ENCODE measurements at regions not wholly inside any gene's neighbourhood (a gene's known extent, or its start where the extent isn't known, plus 50 kb on each side); places are given as distances from the start of the nearest gene placed in this dataset.

DNA sequence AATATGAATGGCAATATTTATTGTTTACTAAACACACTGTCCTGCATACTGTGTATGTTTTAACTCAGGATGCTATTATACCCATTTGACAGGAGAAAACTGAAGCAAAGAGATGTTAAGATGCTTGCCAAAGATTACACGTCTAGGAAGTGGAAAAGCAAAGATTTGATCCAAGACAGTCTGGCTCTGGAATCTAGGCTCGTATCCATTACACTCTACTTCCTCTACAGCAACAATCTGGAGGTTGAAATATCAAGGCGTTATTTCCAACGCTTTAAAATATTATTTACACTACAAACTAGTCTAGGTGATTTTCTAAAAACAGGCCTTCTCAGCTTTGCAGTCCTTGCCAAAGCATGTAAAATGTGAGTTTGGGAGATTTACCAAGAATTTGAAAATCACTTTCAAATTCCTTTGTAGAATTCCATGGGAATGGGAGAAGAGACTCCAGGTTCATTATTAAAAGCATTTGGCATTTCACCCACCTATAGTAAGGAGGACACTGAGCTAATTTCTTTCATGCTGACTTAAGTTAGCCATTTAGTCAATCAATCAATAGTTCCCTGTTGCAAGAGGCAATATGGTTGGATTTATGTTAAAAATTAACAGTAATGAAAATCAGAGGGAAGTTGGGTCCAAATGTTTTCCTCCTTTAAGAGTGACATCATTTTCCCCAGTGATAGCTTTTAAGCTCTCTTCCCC lies 356.3 kb upstream of the SMARCA2 start:
- Histone ChIP-seq H3K27me3 (ENCODE audit: control insufficient read depth, insufficient read depth, low read length) (no peaks in the 10 kb centered on the region), H3K4me3 (ENCODE audit: low read length) (no peak overlapping the region), H3K4me1 (ENCODE audit: control insufficient read depth, insufficient read depth, low read length) (no peaks in the 10 kb centered on the region), H3K9ac (ENCODE audit: low read depth, low read length) (no peak overlapping the region), H3K4me2 (ENCODE audit: low read length) (no peak overlapping the region), H3K36me3 (ENCODE audit: insufficient read depth, low read length) (no peaks in the 10 kb centered on the region), H3K9me3 (replicated peaks; ENCODE audit: low read length) (no peaks in the 10 kb centered on the region)

- Histone ChIP-seq H3K9ac (ENCODE audit: low read depth, low read length) (no peak overlapping the region), H3K4me1 (ENCODE audit: control insufficient read depth, insufficient read depth, low read length) (no peaks in the 10 kb centered on the region), H3K9me3 (replicated peaks; ENCODE audit: low read length) (no peaks in the 10 kb centered on the region), H3K36me3 (ENCODE audit: insufficient read depth, low read length) (no peaks in the 10 kb centered on the region), H3K4me2 (ENCODE audit: low read length) (no peak overlapping the region), H3K4me3 (ENCODE audit: low read length) (no peak overlapping the region), H3K27me3 (ENCODE audit: control insufficient read depth, insufficient read depth, low read length) (no peaks in the 10 kb centered on the region)
Observed at GRCh38 chr9:1659363-1659690, 355.8 kb upstream of the SMARCA2 start.

GRCh38 chr9:1668441-1668840 lies 346.7 kb upstream of the SMARCA2 start:
- no peaks in the 10 kb centered on the region for H3K36me3 ChIP-seq (ENCODE audit: insufficient read depth, low read length)
- H3K9ac ChIP-seq (ENCODE audit: low read depth, low read length) = no peak overlapping the region
- H3K27me3 ChIP-seq (ENCODE audit: control insufficient read depth, insufficient read depth, low read length) = no peaks in the 10 kb centered on the region
- no peak overlapping the region for H3K4me3 ChIP-seq (ENCODE audit: low read length)
- H3K4me1 ChIP-seq (ENCODE audit: control insufficient read depth, insufficient read depth, low read length) = no peaks in the 10 kb centered on the region
- no peaks in the 10 kb centered on the region for H3K9me3 ChIP-seq (replicated peaks; ENCODE audit: low read length)
- H3K4me2 ChIP-seq (ENCODE audit: low read length) = no peak overlapping the region

DNA sequence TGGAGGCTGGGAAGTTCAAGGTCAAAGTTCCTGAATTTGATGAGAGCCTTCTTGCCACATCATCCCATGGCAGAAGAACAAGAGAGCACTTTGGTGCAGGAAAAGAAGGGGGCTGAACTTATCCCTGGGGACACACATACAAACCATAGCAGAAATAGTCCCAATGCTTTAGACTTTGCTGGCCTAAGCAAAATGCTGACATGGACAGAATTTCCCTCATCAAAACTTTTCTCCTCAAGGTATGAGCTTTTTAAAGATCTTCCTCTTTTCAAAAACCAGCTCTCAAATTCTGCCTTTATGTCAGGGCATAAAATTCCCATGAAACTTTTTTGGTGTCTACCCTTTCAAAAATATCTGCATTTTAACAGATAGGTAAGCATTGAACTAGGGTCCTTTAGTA lies 341.8 kb upstream of the SMARCA2 start:
- Histone ChIP-seq H3K9ac (ENCODE audit: low read depth, low read length) (no peak overlapping the region), H3K36me3 (ENCODE audit: insufficient read depth, low read length) (no peaks in the 10 kb centered on the region), H3K27me3 (ENCODE audit: control insufficient read depth, insufficient read depth, low read length) (no peaks in the 10 kb centered on the region), H3K9me3 (replicated peaks; ENCODE audit: low read length) (no peaks in the 10 kb centered on the region), H3K4me2 (ENCODE audit: low read length) (no peak overlapping the region), H3K4me1 (ENCODE audit: control insufficient read depth, insufficient read depth, low read length) (no peaks in the 10 kb centered on the region), H3K4me3 (ENCODE audit: low read length) (no peak overlapping the region)

DNA sequence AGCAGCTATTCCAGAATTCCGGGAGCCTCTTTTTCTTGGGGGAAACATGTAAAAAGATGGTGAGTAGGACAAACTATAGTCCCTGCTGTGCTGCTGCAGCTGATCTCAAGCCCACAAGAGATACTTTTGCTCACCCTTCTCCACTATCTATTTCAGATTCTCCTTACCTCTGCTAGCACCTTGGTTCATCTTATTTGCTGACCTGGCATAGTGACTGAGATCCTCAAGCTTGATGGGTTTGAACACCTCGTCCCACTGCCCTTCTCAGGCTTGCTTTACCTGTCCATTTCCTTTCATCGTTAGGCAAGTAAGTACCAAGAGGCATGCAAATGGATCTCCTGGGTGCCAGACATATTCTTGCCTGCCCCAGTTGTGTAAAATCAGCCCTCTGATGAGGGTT lies 338.4 kb upstream of the SMARCA2 start:
- Histone ChIP-seq H3K9me3 (replicated peaks; ENCODE audit: low read length) (no peaks in the 10 kb centered on the region), H3K4me1 (ENCODE audit: control insufficient read depth, insufficient read depth, low read length) (no peaks in the 10 kb centered on the region), H3K27me3 (ENCODE audit: control insufficient read depth, insufficient read depth, low read length) (no peaks in the 10 kb centered on the region), H3K36me3 (ENCODE audit: insufficient read depth, low read length) (no peaks in the 10 kb centered on the region), H3K4me3 (ENCODE audit: low read length) (no peak overlapping the region), H3K9ac (ENCODE audit: low read depth, low read length) (no peak overlapping the region), H3K4me2 (ENCODE audit: low read length) (no peak overlapping the region)

GRCh38 chr9:1683951-1684350 lies 331.2 kb upstream of the SMARCA2 start:
- H3K27me3 ChIP-seq (ENCODE audit: control insufficient read depth, insufficient read depth, low read length) = no peaks in the 10 kb centered on the region
- H3K9me3 ChIP-seq (replicated peaks; ENCODE audit: low read length) = no peaks in the 10 kb centered on the region
- no peaks in the 10 kb centered on the region for H3K36me3 ChIP-seq (ENCODE audit: insufficient read depth, low read length)
- no peak overlapping the region for H3K4me2 ChIP-seq (ENCODE audit: low read length)
- H3K9ac ChIP-seq (ENCODE audit: low read depth, low read length) = no peak overlapping the region
- H3K4me3 ChIP-seq (ENCODE audit: low read length) = no peak overlapping the region
- H3K4me1 ChIP-seq (ENCODE audit: control insufficient read depth, insufficient read depth, low read length) = no peaks in the 10 kb centered on the region

DNA sequence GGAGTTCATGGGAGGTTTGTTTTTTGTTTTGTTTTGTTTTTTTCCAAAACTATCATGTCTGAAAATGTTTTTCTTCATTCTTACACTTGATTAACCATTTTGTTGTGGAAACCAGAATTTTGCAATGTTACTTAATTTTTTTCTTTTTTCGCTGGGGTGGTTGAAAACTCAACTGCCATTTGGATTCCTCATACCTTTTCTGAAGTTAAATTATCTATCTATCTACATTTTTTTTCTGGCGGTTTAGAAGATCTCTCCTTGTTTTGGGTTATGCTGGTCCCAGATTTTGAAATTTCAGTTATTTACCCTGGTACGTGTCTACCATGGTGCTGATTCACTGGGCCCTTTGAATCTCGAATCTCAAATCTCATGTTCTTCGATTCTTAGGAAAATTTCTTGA lies 316.2 kb upstream of the SMARCA2 start:
- Histone ChIP-seq H3K36me3 (ENCODE audit: insufficient read depth, low read length) (no peaks in the 10 kb centered on the region), H3K4me1 (ENCODE audit: control insufficient read depth, insufficient read depth, low read length) (no peaks in the 10 kb centered on the region), H3K27me3 (ENCODE audit: control insufficient read depth, insufficient read depth, low read length) (no peaks in the 10 kb centered on the region), H3K4me3 (ENCODE audit: low read length) (no peak overlapping the region), H3K9ac (ENCODE audit: low read depth, low read length) (no peak overlapping the region), H3K9me3 (replicated peaks; ENCODE audit: low read length) (no peaks in the 10 kb centered on the region), H3K4me2 (ENCODE audit: low read length) (no peak overlapping the region)

- Histone ChIP-seq H3K4me2 (ENCODE audit: low read length) (no peak overlapping the region), H3K9me3 (replicated peaks; ENCODE audit: low read length) (no peaks in the 10 kb centered on the region), H3K36me3 (ENCODE audit: insufficient read depth, low read length) (no peaks in the 10 kb centered on the region), H3K4me3 (ENCODE audit: low read length) (no peak overlapping the region), H3K27me3 (ENCODE audit: control insufficient read depth, insufficient read depth, low read length) (no peaks in the 10 kb centered on the region), H3K9ac (ENCODE audit: low read depth, low read length) (no peak overlapping the region), H3K4me1 (ENCODE audit: control insufficient read depth, insufficient read depth, low read length) (no peaks in the 10 kb centered on the region)
Observed at GRCh38 chr9:1701113-1701512, 314.0 kb upstream of the SMARCA2 start.

- no peak overlapping the region for H3K4me2 ChIP-seq (ENCODE audit: low read length)
- H3K9me3 ChIP-seq (replicated peaks; ENCODE audit: low read length) = no peaks in the 10 kb centered on the region
- H3K9ac ChIP-seq (ENCODE audit: low read depth, low read length) = no peak overlapping the region
- no peaks in the 10 kb centered on the region for H3K27me3 ChIP-seq (ENCODE audit: control insufficient read depth, insufficient read depth, low read length)
- no peaks in the 10 kb centered on the region for H3K36me3 ChIP-seq (ENCODE audit: insufficient read depth, low read length)
- H3K4me1 ChIP-seq (ENCODE audit: control insufficient read depth, insufficient read depth, low read length) = no peaks in the 10 kb centered on the region
- H3K4me3 ChIP-seq (ENCODE audit: low read length) = no peak overlapping the region
Observed at GRCh38 chr9:1702701-1703100, 312.4 kb upstream of the SMARCA2 start.

- Histone ChIP-seq H3K4me2 (ENCODE audit: low read length) (no peak overlapping the region), H3K27me3 (ENCODE audit: control insufficient read depth, insufficient read depth, low read length) (no peaks in the 10 kb centered on the region), H3K9me3 (replicated peaks; ENCODE audit: low read length) (no peaks in the 10 kb centered on the region), H3K9ac (ENCODE audit: low read depth, low read length) (no peak overlapping the region), H3K4me1 (ENCODE audit: control insufficient read depth, insufficient read depth, low read length) (no peaks in the 10 kb centered on the region), H3K36me3 (ENCODE audit: insufficient read depth, low read length) (no peaks in the 10 kb centered on the region), H3K4me3 (ENCODE audit: low read length) (no peak overlapping the region)
Observed at GRCh38 chr9:1707291-1707690, 307.9 kb upstream of the SMARCA2 start.

GRCh38 chr9:1708219-1708618 lies 306.9 kb upstream of the SMARCA2 start:
- no peak overlapping the region for H3K9ac ChIP-seq (ENCODE audit: low read depth, low read length)
- no peaks in the 10 kb centered on the region for H3K27me3 ChIP-seq (ENCODE audit: control insufficient read depth, insufficient read depth, low read length)
- H3K4me3 ChIP-seq (ENCODE audit: low read length) = no peak overlapping the region
- H3K4me1 ChIP-seq (ENCODE audit: control insufficient read depth, insufficient read depth, low read length) = no peaks in the 10 kb centered on the region
- no peaks in the 10 kb centered on the region for H3K9me3 ChIP-seq (replicated peaks; ENCODE audit: low read length)
- no peaks in the 10 kb centered on the region for H3K36me3 ChIP-seq (ENCODE audit: insufficient read depth, low read length)
- no peak overlapping the region for H3K4me2 ChIP-seq (ENCODE audit: low read length)

DNA sequence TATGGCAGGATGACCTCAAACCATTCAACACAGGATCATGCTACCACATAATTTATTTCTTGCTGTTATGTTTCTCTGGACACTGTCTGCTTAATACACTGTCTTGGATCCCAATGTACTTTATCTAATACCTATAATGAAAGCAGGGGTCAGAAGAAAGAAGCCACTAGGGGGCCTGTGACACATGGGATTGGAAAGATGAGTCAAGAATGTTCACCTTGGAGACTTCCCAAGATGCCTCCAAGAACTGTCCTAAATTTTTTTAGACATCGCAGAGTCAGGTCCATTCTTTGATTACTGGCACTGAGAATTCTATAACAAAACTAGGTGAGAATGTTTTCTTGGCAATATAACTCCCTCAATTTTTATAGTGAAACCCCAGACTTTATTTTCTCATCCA lies 305.8 kb upstream of the SMARCA2 start:
- Histone ChIP-seq H3K9me3 (replicated peaks; ENCODE audit: low read length) (no peaks in the 10 kb centered on the region), H3K4me2 (ENCODE audit: low read length) (no peak overlapping the region), H3K4me3 (ENCODE audit: low read length) (no peak overlapping the region), H3K4me1 (ENCODE audit: control insufficient read depth, insufficient read depth, low read length) (no peaks in the 10 kb centered on the region), H3K9ac (ENCODE audit: low read depth, low read length) (no peak overlapping the region), H3K27me3 (ENCODE audit: control insufficient read depth, insufficient read depth, low read length) (no peaks in the 10 kb centered on the region), H3K36me3 (ENCODE audit: insufficient read depth, low read length) (no peaks in the 10 kb centered on the region)
